ENCODE measurements at regions not wholly inside any gene's neighbourhood (a gene's known extent, or its start where the extent isn't known, plus 50 kb on each side); places are given as distances from the start of the nearest gene placed in this dataset.

DNA sequence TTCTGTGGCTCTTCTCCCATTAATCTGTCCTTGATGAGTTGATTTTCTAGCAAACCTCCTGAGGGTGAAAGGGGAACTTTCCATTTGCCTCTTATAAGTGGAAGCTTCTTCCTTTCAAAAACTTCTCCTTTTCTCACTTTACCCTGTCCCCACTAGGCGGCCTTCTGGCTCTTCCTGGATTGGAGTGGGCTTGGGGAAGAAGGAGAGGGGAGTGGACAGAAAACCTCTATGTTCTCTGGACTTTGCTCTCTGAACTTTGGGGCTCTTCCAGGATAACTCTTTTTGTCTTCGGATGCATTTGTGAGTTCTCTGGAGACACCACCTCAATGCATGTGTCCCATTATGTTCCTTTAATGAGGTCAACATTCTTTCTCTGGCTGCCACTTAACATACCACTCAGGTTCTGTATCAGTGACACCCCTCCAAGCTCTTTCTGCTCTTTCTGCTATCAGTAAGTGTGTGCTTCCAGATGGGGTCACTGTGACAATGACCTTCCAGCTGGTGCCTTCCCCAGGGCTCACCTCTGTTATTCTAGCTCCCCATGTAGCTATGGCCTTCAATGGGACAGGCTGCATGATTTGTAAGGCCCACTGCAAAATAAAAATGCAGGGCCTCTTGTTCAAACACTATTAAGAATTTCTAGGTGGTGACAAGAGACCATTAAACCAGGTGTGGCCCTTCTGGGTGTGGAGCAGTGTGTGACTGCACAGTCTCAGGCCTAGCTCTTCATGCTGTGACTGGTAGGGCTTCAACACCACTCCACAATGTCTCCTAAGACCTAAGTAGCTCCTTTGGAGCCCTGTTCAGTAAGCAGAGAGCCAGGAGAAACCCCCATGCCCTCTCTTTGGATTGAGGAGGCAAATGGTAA, 389.2 kb downstream of the EFNB2 start:
- H3K9me3 ChIP-seq (ENCODE audit: low read depth): no peaks in the 10 kb centered on the region
- H3K27me3 ChIP-seq (replicated peaks; ENCODE audit: insufficient read depth): no peaks in the 10 kb centered on the region
- H3F3A ChIP-seq (ENCODE audit: insufficient read depth): peaks cover 9% of the 10 kb centered on the region
- TF ChIP-seq EZH2phosphoT487 (IDR thresholded peaks at IDR 0.05; ENCODE audit: insufficient read depth, low read depth): no peak
- TF ChIP-seq EZH2 (IDR thresholded peaks at IDR 0.05; ENCODE audit: insufficient read depth, poor library complexity, severe bottlenecking): no peak
- in situ Hi-C loops (cut with MboI): no loop called here
- no peaks in the 10 kb centered on the region for H3K79me2 ChIP-seq (ENCODE audit: insufficient read depth)
- 90 to 93% methylated on average over 2 of the region's 2 CpGs for WGBS, 2 experiments (ENCODE audit: low coverage in 1 of 2, low lambda C conversion rate in 2 of 2, missing lambda C conversion rate in 2 of 2)
- no peaks in the 10 kb centered on the region for H3K36me3 ChIP-seq (ENCODE audit: low read depth)
- H3K4me3 ChIP-seq: no peak overlapping the region
- no peak overlapping the region for H2AFZ ChIP-seq
- no peak overlapping the region for H3K9ac ChIP-seq
- no peak overlapping the region for H3K27ac ChIP-seq
- no peak overlapping the region for H3K4me2 ChIP-seq (ENCODE audit: unreplicated experiment)
- H3K9me2 ChIP-seq (ENCODE audit: insufficient read depth): no peaks in the 10 kb centered on the region
- H3K4me1 ChIP-seq (ENCODE audit: insufficient read depth): peaks cover 14% of the 10 kb centered on the region
- no peaks in the 10 kb centered on the region for H4K20me1 ChIP-seq (ENCODE audit: insufficient read depth)
- DNase-seq: no peak

DNA sequence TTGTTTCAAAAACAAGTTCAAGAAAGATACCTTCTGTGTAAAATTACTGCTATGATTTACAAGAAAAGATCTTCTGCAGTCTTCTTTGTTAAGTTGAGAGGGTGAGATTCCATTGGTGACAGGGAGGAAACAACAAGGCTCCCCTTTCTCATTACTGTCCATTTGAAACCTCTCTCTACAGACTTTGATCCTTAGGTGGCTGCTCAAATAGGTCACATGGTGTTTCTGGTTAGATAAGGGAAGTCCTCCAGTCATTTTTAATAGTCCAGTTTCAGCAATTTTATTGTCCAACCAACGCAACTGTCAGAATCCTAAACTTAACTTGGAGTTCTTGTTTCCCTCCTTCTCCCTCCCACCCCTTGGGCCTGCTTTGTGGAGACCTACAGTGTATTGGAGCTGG, 390.4 kb downstream of the EFNB2 start:
- no peaks in the 10 kb centered on the region for H3K27me3 ChIP-seq (replicated peaks; ENCODE audit: insufficient read depth)
- H3K9me3 ChIP-seq (ENCODE audit: low read depth): no peaks in the 10 kb centered on the region
- no peaks in the 10 kb centered on the region for H3K9me2 ChIP-seq (ENCODE audit: insufficient read depth)
- no peak overlapping the region for H3K27ac ChIP-seq
- H4K20me1 ChIP-seq (ENCODE audit: insufficient read depth): no peaks in the 10 kb centered on the region
- H3K4me2 ChIP-seq (ENCODE audit: unreplicated experiment): no peak overlapping the region
- no peaks in the 10 kb centered on the region for H3K36me3 ChIP-seq (ENCODE audit: low read depth)
- H3K4me1 ChIP-seq (ENCODE audit: insufficient read depth): peaks cover 7% of the 10 kb centered on the region; the same call in 1 of the 2 replicates
- no peak overlapping the region for H2AFZ ChIP-seq
- H3K4me3 ChIP-seq: no peak overlapping the region
- no peak for DNase-seq
- H3K9ac ChIP-seq: no peak overlapping the region
- in situ Hi-C loops (cut with MboI): no loop called here
- 96 to 100% methylated on average over 1 of the region's 1 CpG for WGBS, 2 experiments (ENCODE audit: low coverage in 1 of 2, low lambda C conversion rate in 2 of 2, missing lambda C conversion rate in 2 of 2)
- no peak for TF ChIP-seq EZH2phosphoT487 (IDR thresholded peaks at IDR 0.05; ENCODE audit: insufficient read depth, low read depth)
- no peak for TF ChIP-seq EZH2 (IDR thresholded peaks at IDR 0.05; ENCODE audit: insufficient read depth, poor library complexity, severe bottlenecking)
- H3F3A ChIP-seq (ENCODE audit: insufficient read depth): no peaks in the 10 kb centered on the region
- H3K79me2 ChIP-seq (ENCODE audit: insufficient read depth): no peaks in the 10 kb centered on the region

DNA sequence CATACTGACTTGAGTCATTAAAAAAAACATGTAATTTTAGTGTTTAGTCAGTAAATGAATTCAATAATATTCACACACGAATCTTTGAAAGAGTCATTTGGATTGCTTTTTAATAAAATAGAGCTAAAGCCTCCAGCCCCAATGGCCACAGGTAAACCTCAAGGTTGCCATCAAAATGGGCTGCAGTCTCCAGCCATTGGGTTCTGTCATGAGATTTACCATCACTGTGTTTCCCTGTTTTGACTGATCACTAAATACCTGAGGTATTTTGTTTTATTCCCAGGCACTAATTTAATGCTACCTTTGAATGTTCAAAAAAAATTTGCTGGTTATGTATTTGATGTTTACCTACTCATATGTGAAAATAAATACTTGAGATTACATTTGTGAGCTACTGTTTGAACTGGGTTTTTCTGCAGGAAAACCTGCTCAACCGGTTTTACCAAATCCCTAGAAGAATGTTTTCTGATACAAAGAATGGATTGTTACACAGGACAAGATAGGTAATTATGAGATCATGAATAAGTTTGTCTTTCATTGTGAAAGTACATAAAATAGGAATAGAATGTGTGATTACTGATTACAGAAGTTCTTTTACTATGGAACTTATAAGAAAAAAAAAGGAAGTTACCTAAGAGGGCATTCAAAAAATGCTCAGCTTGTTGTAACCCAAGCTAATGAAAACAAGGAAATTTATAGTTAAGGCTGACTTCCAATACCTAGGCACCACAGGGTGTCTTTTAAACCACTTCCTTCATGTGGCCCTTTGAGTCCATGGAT, 391.3 kb downstream of the EFNB2 start:
- Histone ChIP-seq H3K9me3 (ENCODE audit: low read depth) (no peaks in the 10 kb centered on the region), H3K36me3 (ENCODE audit: low read depth) (no peaks in the 10 kb centered on the region), H3K27ac (no peak overlapping the region), H3K4me3 (no peak overlapping the region), H2AFZ (no peak overlapping the region), H3F3A (ENCODE audit: insufficient read depth) (no peaks in the 10 kb centered on the region), H3K9ac (no peak overlapping the region), H4K20me1 (ENCODE audit: insufficient read depth) (no peaks in the 10 kb centered on the region), H3K27me3 (replicated peaks; ENCODE audit: insufficient read depth) (no peaks in the 10 kb centered on the region), H3K79me2 (ENCODE audit: insufficient read depth) (no peaks in the 10 kb centered on the region), H3K9me2 (ENCODE audit: insufficient read depth) (no peaks in the 10 kb centered on the region), H3K4me2 (ENCODE audit: unreplicated experiment) (no peak overlapping the region), H3K4me1 (ENCODE audit: insufficient read depth) (peaks cover 7% of the 10 kb centered on the region; the same call in 1 of the 2 replicates)
- no peak for DNase-seq
- TF ChIP-seq EZH2 (IDR thresholded peaks at IDR 0.05; ENCODE audit: insufficient read depth, poor library complexity, severe bottlenecking) (no peak), EZH2phosphoT487 (IDR thresholded peaks at IDR 0.05; ENCODE audit: insufficient read depth, low read depth) (no peak)
- in situ Hi-C loops (cut with MboI): no loop called here
- WGBS, 2 experiments (ENCODE audit: low coverage in 1 of 2, low lambda C conversion rate in 2 of 2, missing lambda C conversion rate in 2 of 2): 58 to 59% methylated on average over 2 of the region's 2 CpGs

DNA sequence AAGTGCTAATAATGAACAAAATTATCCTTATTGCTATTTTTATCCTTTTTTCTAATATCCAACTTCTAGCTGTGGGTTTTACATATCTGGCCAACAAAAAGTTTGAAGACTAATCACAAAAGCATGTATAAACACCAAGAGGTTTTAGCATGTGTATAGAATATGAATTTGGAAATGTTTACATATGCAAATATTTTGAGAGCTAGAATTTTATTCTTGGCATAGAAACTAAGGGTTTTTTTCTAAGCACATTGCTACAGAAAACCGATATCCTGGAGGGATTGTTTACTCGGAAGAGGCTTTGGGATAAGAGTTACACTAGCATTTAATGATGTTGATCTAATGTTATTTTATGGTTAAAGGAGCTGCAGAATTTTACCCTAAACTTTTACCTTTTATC, 392.1 kb downstream of the EFNB2 start:
- Histone ChIP-seq H3K27ac (no peak overlapping the region), H2AFZ (no peak overlapping the region), H3K4me2 (ENCODE audit: unreplicated experiment) (no peak overlapping the region), H3K27me3 (replicated peaks; ENCODE audit: insufficient read depth) (no peaks in the 10 kb centered on the region), H3K9ac (no peak overlapping the region), H4K20me1 (ENCODE audit: insufficient read depth) (no peaks in the 10 kb centered on the region), H3K4me1 (ENCODE audit: insufficient read depth) (peaks cover 7% of the 10 kb centered on the region; the same call in 1 of the 2 replicates), H3K4me3 (no peak overlapping the region), H3F3A (ENCODE audit: insufficient read depth) (no peaks in the 10 kb centered on the region), H3K9me3 (ENCODE audit: low read depth) (no peaks in the 10 kb centered on the region), H3K36me3 (ENCODE audit: low read depth) (no peaks in the 10 kb centered on the region), H3K9me2 (ENCODE audit: insufficient read depth) (no peaks in the 10 kb centered on the region), H3K79me2 (ENCODE audit: insufficient read depth) (no peaks in the 10 kb centered on the region)
- in situ Hi-C loops (cut with MboI): no loop called here
- WGBS, 2 experiments (ENCODE audit: low coverage in 1 of 2, low lambda C conversion rate in 2 of 2, missing lambda C conversion rate in 2 of 2): 56 to 65% methylated on average over 2 of the region's 2 CpGs
- DNase-seq: no peak
- TF ChIP-seq EZH2phosphoT487 (IDR thresholded peaks at IDR 0.05; ENCODE audit: insufficient read depth, low read depth) (no peak), EZH2 (IDR thresholded peaks at IDR 0.05; ENCODE audit: insufficient read depth, poor library complexity, severe bottlenecking) (no peak)
